A172 (cell line): ENCODE measurements at regions not wholly inside any gene's neighbourhood (a gene's known extent, or its start where the extent isn't known, plus 50 kb on each side); places are given as distances from the start of the nearest gene placed in this dataset.
"Not testable (repeated sequence)": the region's sequence is repeated elsewhere in the genome, so short reads cannot be mapped to it uniquely, and the experiment has no call there.

Experiments used
- DNase-seq: peaks from one replicate; pipeline ENCODE4 v3.0.0-alpha.2; 2015; ENCODE audit warnings: low spot score

DNA sequence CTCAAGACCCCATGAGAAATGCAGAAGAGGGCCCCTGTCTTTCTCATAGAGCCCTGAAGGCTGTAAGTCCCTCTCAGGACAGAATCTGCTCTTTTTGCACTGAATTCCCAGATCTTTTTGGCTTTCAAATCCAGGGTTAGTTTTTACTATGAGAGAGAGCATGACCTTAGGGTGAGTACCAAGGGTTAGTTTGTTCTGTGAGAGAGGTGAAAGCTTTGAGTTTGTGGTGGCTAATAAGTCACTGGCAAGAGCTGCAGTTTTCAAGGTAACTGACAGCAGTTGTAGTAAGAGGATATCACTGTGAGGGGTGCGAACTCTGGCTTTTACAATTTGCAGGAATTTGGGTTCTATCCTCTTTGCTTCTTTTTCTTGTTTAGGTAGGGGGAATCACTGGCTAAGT lies 248.4 kb upstream of the KCNH7 start:
- no peak for DNase-seq

DNA sequence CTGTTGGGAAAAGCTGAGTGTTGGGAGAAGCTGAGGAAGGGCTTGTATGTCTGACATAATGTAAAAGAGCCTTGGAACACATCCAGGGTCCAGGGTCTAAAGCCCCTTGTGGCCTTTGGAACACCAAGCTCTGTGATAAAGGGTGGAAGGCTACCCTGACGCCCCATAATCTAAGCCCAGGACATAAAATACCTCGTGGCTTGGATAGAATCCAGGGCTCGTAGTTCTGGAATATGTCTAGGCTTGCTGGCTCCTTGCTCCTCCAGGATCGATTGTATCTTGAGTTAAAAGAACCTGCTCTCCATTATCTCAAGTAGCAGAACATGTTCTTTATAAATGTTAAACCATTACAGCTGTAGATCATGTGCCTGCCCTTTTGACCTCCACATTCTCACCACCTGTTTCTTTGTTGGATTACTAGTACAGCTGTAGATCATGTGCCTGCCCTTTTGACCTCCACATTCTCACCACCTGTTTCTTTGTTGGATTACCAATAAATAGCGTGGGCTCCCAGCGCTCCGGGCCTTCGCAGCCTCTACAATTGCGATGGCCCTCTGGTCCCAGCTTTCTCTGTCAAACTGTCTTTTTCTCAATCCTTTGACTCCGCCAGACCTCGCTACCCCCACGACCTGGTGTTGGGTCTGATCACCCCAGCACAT lies 246.9 kb upstream of the KCNH7 start:
- DNase-seq, result not testable (repeated sequence)

DNA sequence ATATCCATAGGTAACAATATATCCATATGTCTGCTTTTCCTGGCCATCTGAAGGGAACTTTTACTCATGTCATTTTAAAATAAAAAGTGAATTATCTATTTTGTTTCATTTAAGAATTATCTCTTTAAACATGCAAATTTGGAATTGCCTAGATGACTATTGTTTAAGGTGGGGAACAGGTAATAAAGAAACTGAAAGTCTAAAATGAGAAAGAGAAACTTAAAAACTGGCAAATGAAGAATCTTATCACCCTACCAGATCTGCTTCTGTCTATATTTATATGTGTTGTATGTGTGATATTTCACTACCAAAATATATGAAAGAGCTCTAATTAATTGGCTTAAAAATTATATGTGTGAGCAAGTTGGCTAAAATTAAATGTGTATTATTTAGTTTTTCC lies 243.2 kb upstream of the KCNH7 start:
- DNase-seq, result no peak

DNA sequence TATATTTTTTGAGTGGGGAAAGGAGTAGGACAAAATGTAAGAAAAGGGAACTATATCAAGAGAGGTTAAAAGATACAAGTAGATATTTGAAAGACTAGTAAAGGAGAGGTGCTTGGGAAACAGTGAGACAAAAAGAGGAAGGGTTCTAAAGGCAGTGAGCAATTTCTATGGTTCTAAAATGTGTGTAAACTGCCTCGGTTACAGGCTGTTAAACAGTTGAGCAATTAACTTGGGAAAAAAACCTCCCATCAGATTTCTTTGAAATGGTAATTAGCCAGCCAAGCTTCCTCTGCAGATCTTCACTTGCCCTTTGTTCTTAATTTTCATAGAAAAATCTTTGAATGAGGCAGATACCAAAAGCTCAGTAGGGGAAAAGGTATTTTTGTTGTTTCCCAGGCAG lies 238.7 kb upstream of the KCNH7 start:
- no peak for DNase-seq

DNA sequence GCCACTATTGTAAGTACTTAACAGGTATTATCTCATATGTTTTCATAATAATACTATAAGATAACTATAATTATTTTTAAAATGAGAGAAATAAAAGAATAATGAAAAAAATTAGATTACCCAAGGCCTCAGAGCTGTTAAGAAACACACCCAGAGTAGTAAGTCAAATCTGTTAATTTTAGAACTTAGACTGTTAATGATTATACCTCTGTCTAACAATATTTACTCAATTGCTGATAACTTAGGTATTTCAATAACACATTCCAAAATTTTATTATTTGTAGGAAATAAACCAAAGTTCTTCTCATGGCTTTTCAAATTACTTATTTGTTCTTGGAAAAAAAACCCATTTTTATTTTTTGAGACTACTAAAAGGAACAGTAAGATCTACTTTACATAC lies 227.5 kb upstream of the KCNH7 start:
- DNase-seq, result no peak

DNA sequence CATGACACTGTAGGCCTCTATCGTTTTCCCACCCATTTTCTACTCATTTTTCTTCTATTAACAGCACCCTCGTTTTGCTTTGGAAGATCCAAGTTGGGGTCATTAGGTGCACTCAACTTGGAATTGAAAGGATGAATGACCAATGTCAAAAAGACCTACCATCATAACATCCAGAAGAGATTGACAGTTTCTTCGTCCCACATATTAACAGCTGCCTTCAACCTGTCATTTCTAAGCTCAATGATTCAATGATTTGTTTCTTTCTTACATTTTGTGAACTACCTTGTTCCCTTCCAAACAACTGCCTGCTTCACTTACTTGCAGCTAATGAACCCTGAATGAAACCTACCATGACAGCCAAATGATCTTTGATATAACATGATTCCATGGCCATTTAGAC lies 224.0 kb upstream of the KCNH7 start:
- DNase-seq, result no peak

DNA sequence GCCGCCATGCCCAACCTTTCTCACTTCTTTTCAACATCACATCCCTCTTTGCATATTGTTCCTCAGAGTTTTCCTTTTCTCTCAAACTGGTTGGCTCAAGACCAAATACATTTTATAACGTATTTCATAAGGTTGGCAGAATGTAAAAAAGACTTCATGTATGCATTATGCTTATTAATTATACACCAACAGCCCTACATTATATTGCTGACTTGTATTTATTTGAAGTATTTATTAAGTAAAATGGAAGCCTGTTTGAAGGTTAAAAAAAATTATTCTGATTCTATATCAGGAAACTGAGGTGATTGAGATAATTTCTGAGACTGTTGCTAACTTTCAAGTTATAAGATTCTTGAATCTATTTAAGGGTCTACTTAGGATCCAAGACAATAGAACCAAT lies 208.0 kb upstream of the KCNH7 start:
- no peak for DNase-seq

DNA sequence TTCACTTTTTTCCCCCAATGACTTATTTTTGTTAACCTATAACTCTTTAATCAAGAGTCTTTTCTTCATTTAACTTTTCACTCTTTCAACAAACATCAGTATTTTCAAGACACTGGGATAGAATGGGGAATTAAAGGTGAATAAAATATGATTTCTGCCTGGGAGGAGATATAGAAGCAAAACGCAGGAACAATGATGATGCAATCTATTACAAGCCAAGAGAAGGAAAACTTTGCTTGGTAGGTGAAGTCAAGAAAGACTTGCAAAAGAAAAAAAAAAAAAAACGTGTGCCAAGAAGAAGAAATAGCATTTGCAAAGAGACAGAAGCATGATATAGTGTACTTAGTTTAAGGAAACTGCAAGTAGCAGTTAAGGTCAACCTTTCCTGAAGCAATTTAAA lies 207.3 kb upstream of the KCNH7 start:
- no peak for DNase-seq

DNA sequence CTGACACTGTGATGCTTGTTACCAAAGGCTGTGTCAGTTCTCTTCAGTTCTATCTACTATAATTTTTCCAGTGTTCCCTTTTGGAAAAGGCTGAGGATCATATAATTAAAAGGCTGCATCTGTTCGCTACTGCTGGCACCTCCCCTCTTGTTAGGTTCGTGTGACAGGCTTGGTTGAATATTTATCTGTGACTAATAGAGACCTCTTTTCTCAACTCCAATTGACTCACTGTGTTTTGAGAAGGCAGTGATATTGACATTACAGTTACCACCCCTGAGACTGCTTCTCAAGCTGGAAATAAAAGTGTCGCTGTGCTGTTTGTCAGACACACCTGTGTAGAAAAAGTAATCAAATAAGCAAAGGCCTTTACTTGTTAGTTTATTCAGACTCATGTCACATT lies 205.5 kb upstream of the KCNH7 start:
- DNase-seq, result no peak

DNA sequence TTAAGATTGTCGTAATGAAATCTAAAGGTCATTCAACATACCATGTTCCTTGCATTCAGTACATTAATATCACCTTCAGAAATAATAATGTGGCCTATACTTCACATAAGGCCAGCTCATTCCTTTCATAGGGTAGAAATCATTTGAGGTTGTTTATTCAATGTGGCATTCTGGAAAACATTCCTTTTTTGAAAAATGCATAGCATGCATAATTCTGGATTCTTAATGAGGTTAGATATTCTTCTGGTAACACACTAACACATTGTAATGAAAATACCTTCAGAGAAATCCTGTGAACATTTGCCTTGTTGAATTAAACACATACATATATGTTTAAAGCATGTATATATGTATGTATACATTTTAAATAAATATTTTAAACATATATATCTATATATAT lies 204.6 kb upstream of the KCNH7 start:
- no peak for DNase-seq

DNA sequence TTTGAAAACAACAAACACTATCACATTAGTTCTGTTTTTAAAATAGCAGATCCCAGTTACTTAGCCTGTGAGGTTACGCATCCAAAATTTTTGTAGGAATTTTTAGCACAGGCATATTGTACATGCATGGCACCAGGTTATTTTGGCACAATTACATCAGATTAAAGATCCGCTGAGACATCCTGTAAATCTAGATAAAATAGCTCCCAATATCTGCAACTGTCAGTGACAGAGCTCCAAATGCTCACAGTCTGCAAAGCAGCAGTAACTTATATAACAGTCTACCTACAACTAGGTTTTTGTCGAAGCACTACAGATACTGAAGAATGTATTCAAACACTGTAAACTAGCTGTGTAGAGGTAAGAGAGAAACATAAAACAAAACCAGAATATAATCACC lies 200.7 kb upstream of the KCNH7 start:
- no peak for DNase-seq

DNA sequence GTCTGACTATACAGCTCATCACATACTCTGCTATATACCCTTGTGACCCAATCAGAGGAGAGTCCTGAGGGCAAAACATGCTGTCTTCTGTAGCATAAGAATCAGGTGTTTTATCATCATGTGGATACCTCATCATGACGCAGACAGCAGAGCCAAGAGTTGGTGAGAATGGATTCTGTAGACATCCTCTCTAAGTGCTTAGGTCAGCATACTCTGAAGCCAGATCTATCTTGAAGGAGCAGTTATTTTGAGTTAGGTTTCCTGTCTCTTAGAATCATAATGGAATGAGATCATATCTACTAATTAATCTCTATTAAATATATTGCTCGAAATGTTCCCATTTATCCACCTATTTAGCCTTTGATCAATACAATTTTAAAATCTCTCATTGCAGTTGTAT lies 190.2 kb upstream of the KCNH7 start:
- no peak for DNase-seq

DNA sequence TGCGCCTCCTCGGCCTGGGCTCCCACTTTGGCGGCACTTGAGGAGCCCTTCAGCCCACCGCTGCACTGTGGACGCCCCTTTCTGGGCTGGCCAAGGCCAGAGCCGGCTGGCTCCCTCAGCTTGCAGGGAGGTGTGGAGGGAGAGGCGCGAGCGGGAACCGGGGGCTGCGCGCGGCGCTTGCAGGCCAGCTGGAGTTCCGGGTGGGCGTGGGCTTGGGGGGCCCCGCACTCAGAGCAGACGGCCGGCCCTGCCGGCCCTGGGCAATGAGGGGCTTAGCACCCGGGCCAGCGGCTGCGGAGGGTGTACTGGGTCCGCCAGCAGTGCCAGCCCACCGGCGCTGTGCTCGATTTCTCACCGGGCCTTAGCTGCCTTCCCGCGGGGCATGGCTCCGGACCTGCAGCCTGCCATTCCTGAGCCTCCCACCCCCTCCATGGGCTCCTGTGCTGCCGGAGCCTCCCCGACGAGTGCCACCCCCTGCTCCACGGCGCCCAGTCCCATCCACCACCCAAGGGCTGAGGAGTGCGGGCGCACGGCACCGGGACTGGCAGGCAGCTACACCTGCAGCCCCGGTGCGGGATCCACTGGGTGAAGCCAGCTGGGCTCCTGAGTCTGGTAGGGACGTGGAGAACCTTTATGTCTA lies 187.7 kb upstream of the KCNH7 start:
- DNase-seq, result not testable (repeated sequence)

DNA sequence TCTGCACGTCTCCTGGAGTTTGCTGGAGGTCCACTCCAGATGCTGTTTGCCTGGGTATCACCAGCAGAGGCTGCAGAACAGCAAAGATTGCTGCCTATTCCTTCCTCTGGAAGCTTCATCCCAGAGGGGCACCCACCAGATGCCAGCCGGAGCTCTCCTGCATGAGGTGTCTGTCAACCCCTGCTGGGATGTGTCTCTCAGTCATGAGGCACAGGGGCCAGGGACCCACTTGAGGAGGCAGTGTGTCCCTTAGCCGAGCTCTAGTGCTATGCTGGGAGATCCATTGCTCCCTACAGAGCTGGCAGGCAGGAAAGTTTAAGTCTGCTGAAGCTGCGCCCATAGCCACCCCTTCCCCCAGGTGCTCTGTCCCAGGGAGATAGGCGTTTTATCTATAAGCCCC lies 178.3 kb upstream of the KCNH7 start:
- DNase-seq, result not testable (repeated sequence)

DNA sequence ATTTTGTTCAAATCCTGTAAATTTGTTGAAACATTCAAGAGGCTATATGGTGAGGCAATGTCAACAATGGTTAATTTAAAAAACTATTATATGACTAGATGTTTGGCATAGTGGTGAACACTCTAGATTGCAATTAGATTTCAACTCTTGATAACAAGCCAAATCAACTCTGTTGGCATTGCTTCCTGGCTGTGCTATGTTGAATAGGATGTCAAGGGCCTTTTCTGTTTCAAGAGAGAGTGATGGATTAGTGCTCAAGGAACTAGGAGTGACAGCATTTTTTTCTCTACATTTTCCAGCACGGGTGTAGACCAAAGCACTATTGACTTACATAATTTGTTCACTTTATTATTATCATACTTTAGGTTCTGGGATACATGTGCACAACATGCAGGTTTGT lies 172.4 kb upstream of the KCNH7 start:
- no peak for DNase-seq

DNA sequence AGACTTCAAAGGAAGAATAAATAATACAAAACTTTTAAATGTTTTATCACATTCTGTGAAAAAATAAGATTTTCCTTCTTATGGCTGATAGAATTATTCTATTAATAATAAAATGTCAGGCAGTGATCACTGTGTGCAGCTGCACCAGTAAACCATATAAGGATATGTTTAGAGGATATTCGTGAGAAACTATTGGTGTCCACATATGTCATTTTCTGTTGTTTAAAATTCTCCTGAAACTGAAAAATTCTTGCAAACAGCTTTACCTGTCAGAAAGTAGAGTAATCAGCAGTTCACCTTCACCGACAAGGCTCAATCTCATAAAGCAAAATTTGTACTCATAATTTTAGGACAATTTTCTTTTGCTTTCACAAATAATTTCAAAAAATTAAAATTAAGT lies 170.1 kb upstream of the KCNH7 start:
- no peak for DNase-seq

DNA sequence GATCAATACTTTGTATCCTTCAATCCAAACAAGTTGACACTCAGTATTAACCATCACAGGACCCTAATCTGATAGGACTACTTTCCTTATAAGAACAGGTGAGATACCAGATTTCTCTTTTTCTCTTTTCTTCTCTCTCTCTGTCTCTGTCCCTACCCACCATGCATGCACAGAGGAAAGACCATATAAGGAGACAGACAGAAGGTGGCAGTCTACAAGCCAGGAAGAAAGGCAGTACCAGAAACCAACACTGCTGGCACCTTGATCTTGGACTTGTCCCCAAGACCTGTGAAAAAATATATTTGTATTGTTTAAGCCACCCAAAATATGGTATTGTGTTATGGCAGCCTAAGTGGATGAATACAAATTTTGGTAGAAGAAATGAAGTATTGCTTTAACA lies 156.2 kb upstream of the KCNH7 start:
- DNase-seq, result no peak

DNA sequence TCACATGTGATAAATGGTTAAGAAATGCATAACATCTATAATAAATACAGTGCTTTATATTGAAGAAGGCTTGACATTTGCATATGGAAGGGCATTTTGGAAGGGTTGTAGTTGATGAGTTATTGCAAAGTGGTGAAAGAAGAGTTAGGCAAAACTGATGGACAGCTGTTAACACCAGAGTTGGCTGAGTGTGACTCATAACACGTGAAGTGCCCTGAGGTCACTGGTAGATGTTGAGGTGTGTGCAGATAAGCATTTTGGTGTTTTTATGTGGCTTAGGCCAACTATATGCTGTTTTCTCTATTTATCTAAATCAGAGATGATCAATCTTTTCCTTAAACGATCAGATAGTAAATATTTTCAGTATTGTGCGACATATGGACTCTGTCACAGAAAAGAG lies 154.3 kb upstream of the KCNH7 start:
- DNase-seq, result no peak

DNA sequence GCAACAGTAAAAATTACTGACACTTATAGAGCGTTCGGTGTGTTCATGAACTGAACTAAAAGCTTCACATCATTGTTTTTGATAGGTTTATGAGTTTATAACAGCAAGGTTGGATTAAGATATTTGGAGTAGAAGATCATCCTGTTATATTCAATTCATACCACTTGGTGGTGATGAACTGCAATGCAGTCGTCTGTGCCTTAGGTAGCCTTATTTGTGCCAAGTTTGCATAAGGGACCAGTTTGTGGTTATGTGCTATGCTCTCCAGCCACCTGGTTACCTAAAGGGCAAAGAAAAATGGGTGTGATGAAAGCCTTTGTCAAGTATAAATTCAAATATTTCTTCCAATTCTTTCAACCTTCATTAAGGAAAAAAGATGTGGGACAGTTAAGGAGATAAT lies 150.9 kb upstream of the KCNH7 start:
- peak; percentile 14 for DNase-seq

DNA sequence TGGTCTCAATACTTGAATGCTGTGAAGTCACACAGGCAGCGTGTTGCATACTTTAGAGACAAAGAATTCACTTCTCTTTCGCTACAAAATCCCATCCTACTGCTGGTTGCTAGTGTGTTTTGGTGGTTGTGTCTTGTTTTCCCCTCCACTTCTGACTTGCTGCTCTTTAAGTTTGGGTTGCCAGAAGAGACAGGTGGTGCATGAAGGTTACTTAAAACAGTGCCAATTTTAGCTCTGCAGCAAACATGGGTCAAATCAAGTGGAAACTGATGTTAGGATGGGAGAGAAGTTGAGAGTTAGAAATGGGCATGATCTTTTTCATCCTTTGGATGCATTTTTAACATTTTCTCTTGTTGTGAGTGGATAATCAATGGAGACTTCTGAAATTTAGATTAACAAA lies 136.2 kb upstream of the KCNH7 start:
- no peak for DNase-seq

DNA sequence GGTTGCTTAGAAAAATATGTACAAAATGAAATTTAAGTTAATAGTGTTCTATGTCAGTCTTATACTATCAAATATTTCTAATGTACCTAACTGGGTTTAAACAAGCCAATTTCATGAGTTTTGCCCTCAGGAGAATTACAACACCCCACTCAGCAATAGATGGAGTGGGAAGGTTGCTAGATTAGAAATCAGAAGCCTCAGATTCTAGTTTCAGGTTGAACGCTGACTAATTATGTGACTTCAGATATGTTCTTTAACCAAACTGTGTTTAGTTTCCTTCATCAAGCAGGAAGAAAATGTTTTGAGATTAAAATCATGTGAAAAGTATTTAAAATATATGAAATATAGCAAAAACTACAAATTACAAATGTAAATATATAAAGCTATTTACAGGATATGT lies 133.8 kb upstream of the KCNH7 start:
- DNase-seq, result no peak

DNA sequence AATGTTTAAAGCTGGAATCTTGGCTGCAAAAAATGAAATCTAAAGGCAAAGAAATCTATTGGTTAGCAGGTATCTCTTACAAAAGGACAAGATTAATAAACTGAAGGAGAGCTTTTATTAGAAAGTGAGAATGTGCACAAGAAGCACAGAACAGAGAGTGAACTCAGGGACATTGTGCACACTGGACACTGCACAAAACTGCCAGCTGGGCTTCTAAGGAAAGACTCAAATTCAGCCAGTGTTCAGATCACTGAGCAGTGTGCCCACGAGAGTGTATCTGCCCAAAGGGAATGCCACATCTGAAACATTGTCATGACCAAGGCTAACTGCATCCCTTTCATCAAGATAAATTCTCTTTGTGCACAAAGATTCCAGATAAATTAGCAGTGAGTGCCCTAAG lies 129.7 kb upstream of the KCNH7 start:
- no peak for DNase-seq

DNA sequence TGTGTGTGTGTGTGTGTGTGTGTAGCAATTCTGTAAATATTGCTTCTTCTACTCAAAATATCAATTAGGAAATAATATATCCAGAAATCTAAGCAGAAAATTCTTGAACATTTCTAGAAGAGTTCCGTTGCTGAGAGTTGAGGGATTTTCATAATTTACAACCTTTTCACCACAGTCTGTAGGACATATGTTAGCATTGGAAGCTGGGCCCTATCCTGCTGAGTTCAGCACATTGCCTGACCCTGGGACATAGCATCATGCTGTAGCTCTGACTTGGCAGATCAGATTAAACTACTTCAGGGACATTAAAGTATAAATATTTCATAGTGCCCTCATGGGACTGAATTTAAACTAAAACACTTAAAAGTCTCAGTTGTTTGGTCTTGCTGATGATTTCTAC lies 129.2 kb upstream of the KCNH7 start:
- no peak for DNase-seq

DNA sequence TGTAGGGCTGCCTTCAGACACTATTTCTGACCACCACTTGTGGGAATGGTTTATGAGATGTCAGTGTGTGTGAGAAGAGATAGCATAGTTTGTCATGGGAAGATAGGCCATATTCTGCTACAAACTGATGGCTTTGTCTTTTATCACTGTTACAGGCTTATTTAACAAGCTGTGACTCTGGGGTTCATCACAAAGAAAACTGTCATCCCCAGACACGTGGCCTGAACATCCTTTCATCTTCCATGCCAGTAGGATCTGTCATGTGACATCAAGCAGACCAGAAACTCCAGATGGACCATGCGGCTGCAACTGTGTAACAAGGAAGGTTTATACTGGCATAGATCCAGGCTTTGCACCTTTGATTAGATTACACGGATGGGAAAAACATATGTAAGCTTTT lies 128.6 kb upstream of the KCNH7 start:
- no peak for DNase-seq
